Astrocyte of the cerebellum (primary cell): ENCODE measurements at regions not wholly inside any gene's neighbourhood (a gene's known extent, or its start where the extent isn't known, plus 50 kb on each side); places are given as distances from the start of the nearest gene placed in this dataset.

Source experiments
- DNase-seq: peaks from one replicate; pipeline ENCODE4 v3.0.0-alpha.2; 2011; ENCODE audit warnings: low read depth
- H3K4me3 ChIP-seq: 2 replicates; pipeline ENCODE4 v1.5.1; 2011; ENCODE audit warnings: mild to moderate bottlenecking, low read depth, low read length, moderate library complexity
- CTCF ChIP-seq: IDR thresholded peaks from 2 replicates; pipeline ENCODE4 v1.5.1; 2012; ENCODE audit warnings: low read length, low read depth, moderate library complexity, mild to moderate bottlenecking; ENCODE audit errors: missing control alignments
- in situ Hi-C: cut with HindIII; loops from 2 replicates; pipeline ENCODE4 v1.10.0; 2017; ENCODE audit warnings: low sequenced_read_pairs

GRCh38 chr14:66056926-66057552, 429.1 kb upstream of the CCDC196 start:
- H3K4me3 ChIP-seq = no peak overlapping the region
- DNase-seq = no peak
- in situ Hi-C loops = no loop called here
- no peak for TF ChIP-seq CTCF

DNA sequence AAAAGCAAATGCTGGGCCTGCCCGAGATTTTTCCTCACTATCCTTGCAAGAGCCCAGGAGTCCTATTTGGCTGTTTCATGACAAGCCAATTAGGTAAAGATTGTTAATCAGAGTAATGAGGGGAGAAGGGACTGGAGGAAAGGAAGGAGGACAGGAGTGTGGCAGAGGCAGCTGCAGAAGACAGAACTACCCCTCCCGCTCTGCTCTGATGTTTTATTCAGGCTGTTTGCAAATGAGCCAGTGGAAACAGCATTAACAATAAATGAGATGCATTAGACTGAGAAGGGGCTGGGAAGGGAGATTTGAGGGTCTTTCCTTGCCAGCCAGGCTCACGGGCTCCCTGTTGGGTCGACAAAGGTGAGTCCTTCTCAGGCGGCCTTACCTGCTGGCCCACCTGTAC, 421.0 kb upstream of the CCDC196 start:
- DNase-seq = no peak
- in situ Hi-C loops = no loop called here
- no peak for TF ChIP-seq CTCF
- no peak overlapping the region for H3K4me3 ChIP-seq

DNA sequence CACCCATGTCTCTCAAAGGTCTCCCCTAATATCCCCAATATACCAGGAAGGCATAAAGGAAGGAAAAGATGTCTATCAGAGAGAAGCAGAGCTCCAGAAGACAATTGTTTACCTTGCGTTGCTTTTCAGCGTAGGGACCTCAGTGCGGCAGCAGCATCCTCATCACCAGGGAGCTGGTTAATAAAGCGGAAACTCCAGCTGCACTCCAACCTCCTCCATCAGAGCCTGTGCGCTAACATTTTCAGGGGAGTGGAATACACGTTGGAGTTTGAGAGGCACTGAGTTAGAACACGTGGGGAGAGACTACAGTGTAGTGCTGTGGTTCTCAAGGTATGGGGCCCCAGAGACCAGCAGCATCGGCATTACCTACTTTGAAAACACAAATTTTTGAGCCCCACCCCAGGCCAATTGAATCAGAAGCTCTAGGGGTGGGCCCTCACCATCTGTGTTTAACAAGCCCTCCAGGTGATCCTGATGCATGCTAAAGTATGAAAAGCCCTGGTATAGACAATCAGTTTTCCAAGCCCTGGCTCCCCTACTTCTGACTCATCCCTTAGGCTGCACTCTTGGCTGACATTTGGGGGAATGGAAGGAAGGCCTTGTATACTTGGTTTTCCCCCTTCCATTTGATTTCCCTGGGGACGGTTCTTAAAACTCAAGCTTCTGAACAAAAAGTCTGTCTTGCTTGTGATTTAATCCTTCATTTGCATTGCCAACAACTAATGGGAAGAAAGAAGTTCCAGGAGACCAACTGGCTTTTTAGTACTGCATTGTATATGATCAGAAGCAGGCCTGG, 419.0 kb upstream of the CCDC196 start:
- H3K4me3 ChIP-seq = no peak overlapping the region
- in situ Hi-C loops = no loop called here
- no peak for TF ChIP-seq CTCF
- DNase-seq = no peak

- in situ Hi-C loops = no loop called here
- no peak overlapping the region for H3K4me3 ChIP-seq
- no peak for TF ChIP-seq CTCF
- no peak for DNase-seq
These were observed 417.1 kb upstream of the CCDC196 start for GRCh38 chr14:66069036-66069435.

- H3K4me3 ChIP-seq = no peak overlapping the region
- in situ Hi-C loops = no loop called here
- no peak for DNase-seq
- TF ChIP-seq CTCF = no peak
These were observed 416.2 kb upstream of the CCDC196 start for GRCh38 chr14:66069830-66070541.

- TF ChIP-seq CTCF = peak; percentile 89
- in situ Hi-C loops = no loop called here
- DNase-seq = no peak
- H3K4me3 ChIP-seq = no peak overlapping the region
These were observed 415.4 kb upstream of the CCDC196 start for GRCh38 chr14:66070542-66071319.
